ENCODE measurements at regions not wholly inside any gene's neighbourhood (a gene's known extent, or its start where the extent isn't known, plus 50 kb on each side); places are given as distances from the start of the nearest gene placed in this dataset.

DNA sequence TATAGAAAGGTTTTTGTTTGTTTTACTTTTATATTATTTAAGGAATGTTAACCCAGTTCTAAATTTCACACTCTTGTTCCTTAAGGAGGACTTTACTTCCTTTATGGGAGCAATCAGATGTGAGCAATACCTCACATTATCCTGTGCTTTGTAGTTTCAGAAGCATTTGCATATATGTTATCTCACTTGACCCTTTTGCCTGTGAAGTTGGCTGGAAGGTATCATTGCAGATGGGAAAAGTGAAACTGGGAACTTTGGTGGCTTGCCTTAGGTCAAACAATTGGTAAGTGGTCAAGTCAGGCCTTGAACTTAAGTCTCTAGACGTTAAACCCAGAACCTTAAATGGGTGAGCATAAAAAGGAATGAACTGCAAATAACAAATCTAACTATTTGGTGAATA, 90.6 kb downstream of the AREG start:
- Histone ChIP-seq H3K27ac (no peak overlapping the region), H3K27me3 (replicated peaks in 1 of 7) (peaks cover 0 to 5% (median 0%) of the 10 kb centered on the region in 7 donors), H3K4me3 (no peak overlapping the region), H3K36me3 (no peaks in the 10 kb centered on the region), H3K4me1 (no peaks in the 10 kb centered on the region), H3K9me3 (no peaks in the 10 kb centered on the region)
- TF ChIP-seq, protein P1, sequence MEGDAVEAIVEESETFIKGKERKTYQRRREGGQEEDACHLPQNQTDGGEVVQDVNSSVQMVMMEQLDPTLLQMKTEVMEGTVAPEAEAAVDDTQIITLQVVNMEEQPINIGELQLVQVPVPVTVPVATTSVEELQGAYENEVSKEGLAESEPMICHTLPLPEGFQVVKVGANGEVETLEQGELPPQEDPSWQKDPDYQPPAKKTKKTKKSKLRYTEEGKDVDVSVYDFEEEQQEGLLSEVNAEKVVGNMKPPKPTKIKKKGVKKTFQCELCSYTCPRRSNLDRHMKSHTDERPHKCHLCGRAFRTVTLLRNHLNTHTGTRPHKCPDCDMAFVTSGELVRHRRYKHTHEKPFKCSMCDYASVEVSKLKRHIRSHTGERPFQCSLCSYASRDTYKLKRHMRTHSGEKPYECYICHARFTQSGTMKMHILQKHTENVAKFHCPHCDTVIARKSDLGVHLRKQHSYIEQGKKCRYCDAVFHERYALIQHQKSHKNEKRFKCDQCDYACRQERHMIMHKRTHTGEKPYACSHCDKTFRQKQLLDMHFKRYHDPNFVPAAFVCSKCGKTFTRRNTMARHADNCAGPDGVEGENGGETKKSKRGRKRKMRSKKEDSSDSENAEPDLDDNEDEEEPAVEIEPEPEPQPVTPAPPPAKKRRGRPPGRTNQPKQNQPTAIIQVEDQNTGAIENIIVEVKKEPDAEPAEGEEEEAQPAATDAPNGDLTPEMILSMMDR (IDR thresholded peaks at IDR 0.05 in 8 of 11, conservative IDR thresholded peaks at IDR 0.05 in 3 of 11): no peak
- no peak for TF ChIP-seq POLR2A (IDR thresholded peaks at IDR 0.05)
- no peak for TF ChIP-seq POLR2AphosphoS5 (IDR thresholded peaks at IDR 0.05)
- WGBS, 5 donors: 67 to 87% (median 80%) methylated on average over 1 of the region's 1 CpG
- no peak for DNase-seq
- intact Hi-C loops (cut with DNase I; ENCODE audit: low total_unique reads): no loop called here

DNA sequence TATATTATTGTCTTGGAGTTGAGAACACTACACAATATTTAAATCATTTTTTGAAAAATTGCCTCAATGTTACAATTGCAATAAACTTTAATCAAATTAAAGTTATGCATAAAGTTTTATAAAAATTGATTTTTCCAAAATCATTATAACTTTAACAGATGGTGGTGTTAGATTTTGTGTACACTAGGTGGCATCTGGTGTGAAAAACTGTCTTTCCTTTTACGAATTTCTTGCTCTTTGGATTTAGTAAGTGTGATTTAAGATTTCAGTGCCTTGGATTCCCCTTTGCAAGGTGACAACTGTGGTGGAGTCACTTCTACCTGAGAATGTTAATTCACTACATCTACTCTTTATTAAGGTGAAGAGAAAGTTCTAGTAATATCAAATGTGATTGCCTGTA, 91.6 kb downstream of the AREG start:
- intact Hi-C loops (cut with DNase I; ENCODE audit: low total_unique reads): no loop called here
- Histone ChIP-seq H3K4me3 (no peak overlapping the region), H3K27ac (no peak overlapping the region), H3K36me3 (no peaks in the 10 kb centered on the region), H3K9me3 (no peaks in the 10 kb centered on the region), H3K27me3 (replicated peaks in 1 of 7) (peaks cover 0 to 5% (median 0%) of the 10 kb centered on the region in 7 donors), H3K4me1 (no peaks in the 10 kb centered on the region)
- WGBS, 5 donors: 21 to 35% (median 32%) methylated on average over 1 of the region's 1 CpG
- no peak for DNase-seq
- TF ChIP-seq, protein P1 (IDR thresholded peaks at IDR 0.05 in 8 of 11, conservative IDR thresholded peaks at IDR 0.05 in 3 of 11): no peak
- TF ChIP-seq POLR2AphosphoS5 (IDR thresholded peaks at IDR 0.05): no peak
- TF ChIP-seq POLR2A (IDR thresholded peaks at IDR 0.05): no peak

DNA sequence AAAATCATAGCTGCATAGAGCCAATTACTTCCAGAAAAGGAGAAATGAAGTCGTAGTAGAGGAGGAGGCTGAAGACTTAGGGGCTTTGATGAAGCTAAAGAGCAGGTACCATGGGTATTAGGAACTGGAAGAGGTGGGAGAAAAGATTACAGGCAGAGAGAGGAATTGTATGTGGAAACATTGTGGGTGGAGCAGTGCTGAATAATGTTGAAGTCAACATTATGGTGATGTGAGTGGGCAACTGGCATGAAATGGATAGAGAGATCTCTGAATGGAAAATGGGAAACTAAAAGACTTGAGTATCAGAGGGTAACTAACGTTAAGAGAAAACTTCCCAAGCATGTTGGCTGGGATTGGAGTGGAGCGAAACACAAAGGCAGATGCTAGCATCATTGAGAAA, 92.5 kb downstream of the AREG start:
- WGBS, 5 donors: 59 to 79% (median 75%) methylated on average over 3 of the region's 3 CpGs
- no peak for TF ChIP-seq POLR2AphosphoS5 (IDR thresholded peaks at IDR 0.05)
- TF ChIP-seq POLR2A (IDR thresholded peaks at IDR 0.05): no peak
- TF ChIP-seq, protein P1 (IDR thresholded peaks at IDR 0.05 in 8 of 11, conservative IDR thresholded peaks at IDR 0.05 in 3 of 11): no peak
- no peak for DNase-seq
- Histone ChIP-seq H3K27me3 (replicated peaks in 1 of 7) (peaks cover 0 to 5% (median 0%) of the 10 kb centered on the region in 7 donors), H3K36me3 (no peaks in the 10 kb centered on the region), H3K4me1 (no peaks in the 10 kb centered on the region), H3K9me3 (no peaks in the 10 kb centered on the region), H3K4me3 (no peak overlapping the region), H3K27ac (no peak overlapping the region)
- intact Hi-C loops (cut with DNase I; ENCODE audit: low total_unique reads): no loop called here

DNA sequence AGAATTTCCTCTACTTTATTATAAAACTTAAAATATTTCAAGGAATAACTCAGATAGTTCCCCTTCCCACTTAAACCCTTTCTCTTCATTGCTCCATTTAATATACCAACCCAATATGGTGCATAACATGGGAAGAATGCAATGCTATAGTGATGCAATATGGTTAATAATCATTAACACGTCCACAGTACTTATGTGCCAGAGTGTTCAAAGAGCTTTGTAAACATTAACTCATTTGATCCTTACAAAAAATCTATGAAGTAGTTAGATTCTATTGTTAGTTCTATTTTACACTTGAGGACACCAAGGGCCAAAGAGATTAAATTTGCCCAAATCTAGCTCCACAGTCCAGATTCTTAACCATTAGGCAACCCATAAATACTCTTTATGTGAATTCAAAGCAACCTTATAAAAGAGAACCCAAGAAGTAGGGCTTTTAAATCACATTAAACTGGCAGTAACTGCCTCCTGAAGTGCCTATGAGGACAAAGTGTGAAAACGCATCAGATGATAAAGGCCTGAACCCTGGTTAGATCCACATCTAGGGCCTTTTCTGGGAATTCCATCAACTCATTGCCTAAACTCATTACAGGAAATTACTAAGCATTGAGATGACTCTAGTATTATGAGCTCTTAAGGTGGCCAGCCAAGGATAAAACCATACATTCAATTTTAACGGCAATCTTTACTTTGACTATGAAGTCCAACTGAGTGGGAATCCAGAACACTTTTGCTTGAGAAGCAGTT, 94.3 kb downstream of the AREG start:
- H3K27ac ChIP-seq: no peak overlapping the region
- no peak overlapping the region for H3K4me3 ChIP-seq
- no peak for DNase-seq
- peaks cover 0 to 14% (median 7%) of the 10 kb centered on the region in 6 donors for H3K4me1 ChIP-seq
- no peaks in the 10 kb centered on the region for H3K9me3 ChIP-seq
- H3K36me3 ChIP-seq: no peaks in the 10 kb centered on the region
- peaks cover 0 to 5% (median 0%) of the 10 kb centered on the region in 7 donors for H3K27me3 ChIP-seq (replicated peaks in 1 of 7)
- WGBS, 5 donors: 84 to 94% (median 88%) methylated on average over 3 of the region's 3 CpGs
- no peak for TF ChIP-seq POLR2AphosphoS5 (IDR thresholded peaks at IDR 0.05)
- TF ChIP-seq POLR2A (IDR thresholded peaks at IDR 0.05): no peak
- TF ChIP-seq, protein P1 (IDR thresholded peaks at IDR 0.05 in 8 of 11, conservative IDR thresholded peaks at IDR 0.05 in 3 of 11): no peak
- intact Hi-C loops (cut with DNase I; ENCODE audit: low total_unique reads): no loop called here
